Colon (tissue), 2 donors: ENCODE measurements at regions not wholly inside any gene's neighbourhood (a gene's known extent, or its start where the extent isn't known, plus 50 kb on each side); places are given as distances from the start of the nearest gene placed in this dataset.
"Not testable (repeated sequence)": the region's sequence is repeated elsewhere in the genome, so short reads cannot be mapped to it uniquely, and the experiment has no call there.

Experiments
- FAIRE-seq: peaks from 2 replicates; lab custom pipeline; 2012; peaks lifted over from hg19 to GRCh38; lab: Jason Lieb, UNC
- donor health status: control.
- donor health status: control.

- no peak for FAIRE-seq
These were observed 145.1 kb upstream of the HCCS start for GRCh38 chrX:10966057-10966456.

GRCh38 chrX:10971176-10971575 lies 140.0 kb upstream of the HCCS start:
- FAIRE-seq, result no peak

- FAIRE-seq, result peak; percentile 89
These were observed 139.4 kb upstream of the HCCS start for GRCh38 chrX:10971759-10972158.

DNA sequence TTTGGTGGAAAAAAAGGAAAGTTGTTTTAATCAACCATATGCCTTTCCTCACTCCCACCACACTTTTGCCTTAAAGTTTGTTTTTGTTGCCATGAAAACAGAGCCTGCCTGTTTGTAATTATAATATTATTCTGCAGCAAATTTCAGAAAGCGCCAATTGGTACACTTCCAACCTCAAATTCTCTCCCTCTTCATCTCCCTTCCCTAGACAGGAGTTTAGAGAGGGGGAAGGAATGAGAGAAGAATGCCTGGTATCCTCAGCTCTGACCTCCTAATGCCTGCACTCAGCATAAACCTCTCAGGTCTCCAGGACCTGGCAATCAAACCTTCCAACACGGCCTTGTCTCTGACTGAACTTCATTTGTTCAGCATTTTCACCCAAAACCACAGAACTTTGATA lies 138.4 kb upstream of the HCCS start:
- no peak for FAIRE-seq

DNA sequence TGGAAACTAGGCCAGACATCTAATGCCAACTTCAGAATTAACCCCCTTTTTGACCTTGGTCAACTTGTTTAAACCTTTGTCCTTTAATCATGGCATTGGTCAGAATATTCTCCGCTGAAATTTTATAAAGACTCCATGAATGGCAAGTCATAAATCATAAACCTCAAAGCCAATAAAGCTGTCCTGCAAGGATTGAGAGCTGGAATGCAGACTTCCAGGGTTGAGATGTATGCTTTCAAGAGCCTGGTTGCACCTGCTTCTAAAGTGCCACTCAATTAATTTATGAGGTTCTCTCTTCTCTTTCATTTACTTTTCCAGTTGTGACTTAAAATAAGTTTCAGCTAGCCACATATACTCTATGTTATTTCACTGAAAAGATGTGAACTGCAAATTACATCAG lies 136.2 kb upstream of the HCCS start:
- no peak for FAIRE-seq

DNA sequence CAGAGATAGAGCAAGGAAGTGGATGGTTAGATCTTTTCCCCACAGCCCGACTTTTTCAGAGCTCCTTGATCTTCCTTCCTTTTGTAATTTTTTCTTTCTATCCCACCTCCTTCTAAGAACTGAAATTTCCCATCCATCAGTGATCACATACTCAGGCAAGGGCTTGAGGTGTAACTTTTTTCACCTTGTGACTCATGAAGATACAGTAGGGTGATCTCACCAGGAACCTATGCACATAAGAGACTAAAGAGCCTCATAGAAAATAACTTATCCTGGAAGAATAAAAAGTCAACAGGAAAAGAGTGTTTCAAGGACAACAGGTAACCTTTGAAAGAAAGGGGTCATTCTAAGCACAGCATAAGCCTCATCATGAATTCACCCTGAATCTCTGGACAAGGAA lies 131.2 kb upstream of the HCCS start:
- FAIRE-seq, result no peak

- peak; percentile 10 for FAIRE-seq
These were observed 129.6 kb upstream of the HCCS start for GRCh38 chrX:10981506-10981905.

DNA sequence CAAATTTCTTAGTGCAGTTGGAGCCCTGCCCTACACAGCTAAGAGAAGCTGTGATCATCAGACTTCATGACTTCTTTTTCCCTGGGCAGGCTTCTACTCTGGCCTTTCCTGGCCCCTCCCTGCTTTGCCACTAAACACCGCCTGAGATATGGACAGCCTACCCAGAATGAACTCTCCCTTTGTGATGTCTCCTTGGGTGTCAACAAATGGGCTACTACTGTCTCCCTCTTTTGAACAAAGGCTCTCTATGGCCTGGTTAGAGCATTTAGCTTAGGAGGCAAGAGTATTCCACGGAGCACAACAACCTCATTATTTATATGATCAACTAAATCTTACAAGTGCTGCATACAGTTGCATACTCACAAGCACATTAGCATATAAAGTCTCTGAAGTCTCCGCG lies 127.6 kb upstream of the HCCS start:
- no peak for FAIRE-seq

DNA sequence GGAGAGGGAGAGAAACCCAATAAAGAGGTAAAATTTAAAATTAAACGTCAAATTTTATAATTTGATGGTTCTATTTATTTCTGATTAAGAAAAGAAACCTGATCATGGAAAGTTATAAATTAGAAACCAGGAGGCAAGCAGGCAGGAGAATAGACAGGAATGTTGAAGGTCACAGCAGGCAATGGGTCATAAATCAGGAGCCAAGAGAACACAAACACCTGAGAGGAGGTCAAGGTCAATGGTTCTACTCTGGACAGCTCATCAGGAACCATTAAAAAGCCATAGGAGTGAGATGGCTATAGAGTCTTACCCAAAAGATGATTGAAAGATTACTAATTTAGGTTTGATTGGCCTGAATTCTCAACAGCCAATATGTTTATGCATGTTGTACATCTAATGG lies 126.9 kb upstream of the HCCS start:
- peak; percentile 38 for FAIRE-seq

- no peak for FAIRE-seq
These were observed 124.5 kb upstream of the HCCS start for GRCh38 chrX:10986616-10987015.

DNA sequence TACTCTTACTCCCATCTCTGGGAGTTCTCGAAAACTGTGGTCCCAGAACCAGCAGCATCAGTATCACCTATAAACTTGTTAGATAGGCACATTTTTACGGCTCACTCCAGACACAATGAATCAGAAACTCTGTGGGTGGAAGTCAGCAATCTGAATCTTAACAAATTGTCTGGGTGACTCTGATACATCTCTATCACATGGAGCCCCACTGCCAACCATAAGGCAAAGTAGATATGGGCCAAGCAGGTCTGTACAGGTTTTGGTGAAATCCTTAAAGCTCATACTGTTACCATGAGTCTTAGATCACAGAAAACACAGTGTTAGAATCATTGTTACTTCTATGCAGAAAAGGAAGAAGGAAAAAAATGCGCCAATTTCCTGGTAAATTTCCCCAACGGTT lies 122.5 kb upstream of the HCCS start:
- FAIRE-seq, result no peak

DNA sequence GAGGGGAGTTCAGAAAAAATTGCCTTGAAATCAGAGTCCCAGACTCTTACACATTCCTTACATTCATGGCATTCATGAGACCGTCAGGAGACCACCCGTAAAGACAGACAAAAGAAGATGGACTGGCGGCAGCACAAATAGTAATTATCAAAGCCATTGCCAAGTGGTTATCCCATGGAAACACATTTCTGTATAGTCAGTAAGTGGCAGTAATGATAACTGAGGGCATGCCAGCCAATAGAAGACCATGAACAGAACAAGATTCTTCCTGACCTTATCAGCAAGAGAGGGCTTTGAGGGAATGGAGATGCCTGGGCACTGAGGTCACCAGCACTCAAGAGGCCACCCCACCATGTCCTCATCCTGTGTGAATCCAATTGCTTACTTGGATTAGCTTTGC lies 121.7 kb upstream of the HCCS start:
- no peak for FAIRE-seq

DNA sequence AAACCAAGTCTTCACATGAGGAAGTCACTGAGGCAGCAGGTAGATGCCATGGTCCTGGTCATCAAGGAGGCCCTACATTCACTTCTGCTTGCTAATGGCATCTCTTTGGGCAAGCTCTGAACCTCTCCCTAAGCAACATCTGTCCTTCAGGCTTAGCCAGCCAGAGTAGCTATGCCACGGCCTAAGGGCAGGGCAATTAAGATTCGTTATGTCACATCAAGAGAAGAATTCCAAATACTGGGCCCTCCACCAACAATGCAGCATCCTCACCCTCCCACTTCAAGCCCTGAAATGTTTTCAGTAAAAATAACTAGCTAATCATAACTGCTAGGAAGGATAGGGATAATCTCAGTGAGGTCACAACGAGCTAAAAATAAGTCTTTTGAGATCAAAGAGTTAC lies 120.7 kb upstream of the HCCS start:
- FAIRE-seq, result no peak

- FAIRE-seq, result no peak
These were observed 120.2 kb upstream of the HCCS start for GRCh38 chrX:10990976-10991375.

DNA sequence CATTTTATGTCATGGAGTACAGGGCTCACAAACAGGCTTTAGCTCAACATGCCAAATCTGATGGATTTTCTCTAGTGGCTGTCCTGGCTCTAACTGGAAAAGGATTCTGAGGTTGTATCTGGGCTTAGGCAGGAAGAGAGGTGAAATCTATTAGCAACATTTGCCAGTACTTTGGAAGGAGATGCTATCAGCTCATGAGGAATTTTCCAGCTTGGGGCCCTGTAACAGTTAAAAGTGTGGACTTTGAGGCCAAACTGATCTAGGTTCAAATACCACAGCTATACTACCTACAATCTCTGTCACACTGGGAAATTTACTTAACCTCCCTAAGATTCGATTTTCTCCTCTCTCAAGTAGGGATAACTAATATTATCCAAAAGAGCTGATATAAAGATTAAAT lies 119.0 kb upstream of the HCCS start:
- FAIRE-seq, result no peak

- not testable (repeated sequence) for FAIRE-seq
These were observed 104.1 kb upstream of the HCCS start for GRCh38 chrX:11007076-11007475.

- no peak for FAIRE-seq
These were observed 100.7 kb upstream of the HCCS start for GRCh38 chrX:11010476-11010875.

- no peak for FAIRE-seq
These were observed 94.4 kb upstream of the HCCS start for GRCh38 chrX:11016728-11017127.

GRCh38 chrX:11022588-11022987 lies 88.5 kb upstream of the HCCS start:
- FAIRE-seq, result not testable (repeated sequence)

- peak; percentile 24 for FAIRE-seq
These were observed 71.2 kb upstream of the HCCS start for GRCh38 chrX:11039926-11040325.

GRCh38 chrX:11040405-11040804 lies 70.7 kb upstream of the HCCS start:
- no peak for FAIRE-seq

DNA sequence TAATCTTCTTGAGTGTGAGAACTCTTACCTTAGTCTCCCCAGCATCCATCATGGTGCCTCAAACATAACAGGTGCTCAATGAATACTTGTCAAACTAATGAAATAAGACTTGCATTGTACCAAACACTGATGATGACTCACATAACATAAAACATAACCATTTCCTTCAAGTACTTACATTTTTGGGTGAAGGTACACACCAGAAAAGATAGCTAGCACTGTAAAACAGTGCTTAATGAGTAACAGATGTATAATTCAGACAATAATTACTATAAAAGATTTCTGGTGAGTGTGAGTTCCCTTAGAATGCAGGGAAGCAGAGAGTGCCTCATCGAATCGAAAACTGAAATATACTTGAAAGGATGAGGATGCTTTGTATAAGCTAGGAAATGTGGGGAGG lies 70.1 kb upstream of the HCCS start:
- FAIRE-seq, result no peak

DNA sequence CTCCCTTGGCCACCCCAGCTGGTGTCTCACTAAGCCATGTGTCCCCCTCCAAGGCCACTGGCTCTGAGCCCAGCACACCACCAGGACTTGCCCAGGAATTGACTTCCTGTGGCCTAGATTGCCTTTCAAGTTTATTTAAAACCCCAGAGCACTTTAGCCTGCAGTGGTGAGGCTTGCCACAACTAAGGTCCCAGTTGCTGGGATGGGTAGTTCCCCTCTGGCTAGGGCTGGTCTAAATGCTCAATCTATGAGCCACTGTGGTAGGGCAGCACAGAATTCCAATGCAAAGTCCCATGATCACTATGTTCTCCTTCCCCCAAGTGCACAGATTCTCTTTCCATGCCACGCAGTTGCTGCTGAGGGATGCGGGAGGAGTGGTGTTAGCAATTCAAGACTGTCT lies 61.1 kb upstream of the HCCS start:
- FAIRE-seq, result no peak

- FAIRE-seq, result peak; percentile 47
These were observed 57.8 kb upstream of the HCCS start for GRCh38 chrX:11053351-11053750.
